NCI-H2029 treated with DMSO at 0.1 percent for 48 hours (cell line): ENCODE measurements at regions not wholly inside any gene's neighbourhood (a gene's known extent, or its start where the extent isn't known, plus 50 kb on each side); places are given as distances from the start of the nearest gene placed in this dataset.
A peak's percentile ranks its signal among the peaks of the same experiment; 100 is the strongest.

Experiments
- DNase-seq: peaks from one replicate; lab custom pipeline; 2025; lab: John Stamatoyannopoulos, UW

- no peak for DNase-seq
Observed at GRCh38 chr4:59238212-59238611, 1961.9 kb upstream of the ADGRL3 start.

- no peak for DNase-seq
Observed at GRCh38 chr4:59240011-59240410, 1960.1 kb upstream of the ADGRL3 start.

GRCh38 chr4:59243038-59243437, 1957.1 kb upstream of the ADGRL3 start:
- DNase-seq: no peak

- DNase-seq: peak; percentile 0
Observed at GRCh38 chr4:59247032-59247431, 1953.1 kb upstream of the ADGRL3 start.

GRCh38 chr4:59248313-59248712, 1951.8 kb upstream of the ADGRL3 start:
- DNase-seq: no peak

- DNase-seq: no peak
Observed at GRCh38 chr4:59249110-59249509, 1951.0 kb upstream of the ADGRL3 start.

- DNase-seq: no peak
Observed at GRCh38 chr4:59258002-59258401, 1942.1 kb upstream of the ADGRL3 start.

- DNase-seq: no peak
Observed at GRCh38 chr4:59307609-59308008, 1892.5 kb upstream of the ADGRL3 start.

- no peak for DNase-seq
Observed at GRCh38 chr4:59314637-59315036, 1885.5 kb upstream of the ADGRL3 start.

- no peak for DNase-seq
Observed at GRCh38 chr4:59339631-59340030, 1860.5 kb upstream of the ADGRL3 start.

GRCh38 chr4:59341506-59341905, 1858.6 kb upstream of the ADGRL3 start:
- DNase-seq: no peak

- no peak for DNase-seq
Observed at GRCh38 chr4:59348949-59349348, 1851.2 kb upstream of the ADGRL3 start.

- DNase-seq: no peak
Observed at GRCh38 chr4:59369229-59369628, 1830.9 kb upstream of the ADGRL3 start.

- no peak for DNase-seq
Observed at GRCh38 chr4:59374416-59374815, 1825.7 kb upstream of the ADGRL3 start.

- no peak for DNase-seq
Observed at GRCh38 chr4:59380841-59381366, 1819.2 kb upstream of the ADGRL3 start.

- DNase-seq: no peak
Observed at GRCh38 chr4:59381591-59381990, 1818.5 kb upstream of the ADGRL3 start.

- DNase-seq: no peak
Observed at GRCh38 chr4:59387759-59388758, 1812.1 kb upstream of the ADGRL3 start.

- no peak for DNase-seq
Observed at GRCh38 chr4:59393780-59394179, 1806.3 kb upstream of the ADGRL3 start.

- DNase-seq: no peak
Observed at GRCh38 chr4:59400334-59400733, 1799.8 kb upstream of the ADGRL3 start.

- no peak for DNase-seq
Observed at GRCh38 chr4:59409647-59410046, 1790.5 kb upstream of the ADGRL3 start.

- no peak for DNase-seq
Observed at GRCh38 chr4:59412739-59413138, 1787.4 kb upstream of the ADGRL3 start.

- no peak for DNase-seq
Observed at GRCh38 chr4:59455751-59456150, 1744.4 kb upstream of the ADGRL3 start.

- no peak for DNase-seq
Observed at GRCh38 chr4:59457576-59457975, 1742.5 kb upstream of the ADGRL3 start.

- DNase-seq: no peak
Observed at GRCh38 chr4:59484944-59485343, 1715.2 kb upstream of the ADGRL3 start.
